HG02763 (cell line): ENCODE measurements at regions not wholly inside any gene's neighbourhood (a gene's known extent, or its start where the extent isn't known, plus 50 kb on each side); places are given as distances from the start of the nearest gene placed in this dataset.
"Not testable (repeated sequence)": the region's sequence is repeated elsewhere in the genome, so short reads cannot be mapped to it uniquely, and the experiment has no call there.

ENCODE experiments used
- ATAC-seq: cut with Tn5 transposase; IDR thresholded peaks from one replicate; pipeline ENCODE4 v1.9.1; 2021; ENCODE audit warnings: mild to moderate bottlenecking, moderate library complexity; ENCODE audit not compliant: unreplicated experiment

- ATAC-seq: no peak
Observed at GRCh38 chr3:162932503-162932902, 1435.9 kb downstream of the OTOL1 start.

GRCh38 chr3:162933656-162934055 lies 1437.0 kb downstream of the OTOL1 start:
- ATAC-seq: no peak

- no peak for ATAC-seq
Observed at GRCh38 chr3:162936706-162937105, 1440.1 kb downstream of the OTOL1 start.

- ATAC-seq: no peak
Observed at GRCh38 chr3:162938083-162938482, 1441.5 kb downstream of the OTOL1 start.

- no peak for ATAC-seq
Observed at GRCh38 chr3:162945626-162946025, 1449.0 kb downstream of the OTOL1 start.

- no peak for ATAC-seq
Observed at GRCh38 chr3:162956711-162957110, 1460.1 kb downstream of the OTOL1 start.

GRCh38 chr3:162960269-162960668 lies 1463.7 kb downstream of the OTOL1 start:
- ATAC-seq: no peak

GRCh38 chr3:162970292-162970691 lies 1473.7 kb downstream of the OTOL1 start:
- ATAC-seq: no peak

GRCh38 chr3:162971715-162972114 lies 1475.1 kb downstream of the OTOL1 start:
- ATAC-seq: no peak

GRCh38 chr3:162973428-162973917 lies 1476.9 kb downstream of the OTOL1 start:
- no peak for ATAC-seq

- ATAC-seq: no peak
Observed at GRCh38 chr3:162978136-162978535, 1481.5 kb downstream of the OTOL1 start.

- ATAC-seq: no peak
Observed at GRCh38 chr3:162984746-162985145, 1488.1 kb downstream of the OTOL1 start.

- not testable (repeated sequence) for ATAC-seq
Observed at GRCh38 chr3:162987085-162987794, 1490.6 kb downstream of the OTOL1 start.

- ATAC-seq: no peak
Observed at GRCh38 chr3:162992741-162993140, 1496.1 kb downstream of the OTOL1 start.

- no peak for ATAC-seq
Observed at GRCh38 chr3:162994165-162994564, 1497.6 kb downstream of the OTOL1 start.

GRCh38 chr3:162996368-162996767 lies 1499.8 kb downstream of the OTOL1 start:
- no peak for ATAC-seq

GRCh38 chr3:162998205-162998604 lies 1501.6 kb downstream of the OTOL1 start:
- no peak for ATAC-seq

- ATAC-seq: no peak
Observed at GRCh38 chr3:163011596-163011995, 1515.0 kb downstream of the OTOL1 start.

GRCh38 chr3:163016251-163016650 lies 1519.6 kb downstream of the OTOL1 start:
- no peak for ATAC-seq

- no peak for ATAC-seq
Observed at GRCh38 chr3:163018067-163018466, 1521.5 kb downstream of the OTOL1 start.

- ATAC-seq: no peak
Observed at GRCh38 chr3:163018664-163019063, 1522.1 kb downstream of the OTOL1 start.

- ATAC-seq: no peak
Observed at GRCh38 chr3:163019260-163019659, 1522.7 kb downstream of the OTOL1 start.

GRCh38 chr3:163033652-163034051 lies 1537.0 kb downstream of the OTOL1 start:
- no peak for ATAC-seq
